Esophagus squamous epithelium (tissue), 4 donors: ENCODE measurements at regions not wholly inside any gene's neighbourhood (a gene's known extent, or its start where the extent isn't known, plus 50 kb on each side); places are given as distances from the start of the nearest gene placed in this dataset.

Experiments used
- POLR2A ChIP-seq, 4 donors: fragments of 450-650 bp; IDR thresholded peaks; one replicate each; pipeline ENCODE4 v1.6.1; 2017; ENCODE audit warnings: antibody characterized with exemption in 4 of 4, mild to moderate bottlenecking in 4 of 4, moderate library complexity in 3 of 4
- TF ChIP-seq, protein P1 (sequence below), 6 experiments: fragments of 450-650 bp in 4 of 6; fragments of 200-600 bp in 2 of 6; sonication (generic) in 2 of 6; IDR thresholded peaks; one replicate each; pipeline ENCODE4 v1.5.1; 2016 to 2019; ENCODE audit warnings: antibody characterized with exemption in 6 of 6, mild to moderate bottlenecking in 4 of 6, moderate library complexity in 4 of 6

DNA sequence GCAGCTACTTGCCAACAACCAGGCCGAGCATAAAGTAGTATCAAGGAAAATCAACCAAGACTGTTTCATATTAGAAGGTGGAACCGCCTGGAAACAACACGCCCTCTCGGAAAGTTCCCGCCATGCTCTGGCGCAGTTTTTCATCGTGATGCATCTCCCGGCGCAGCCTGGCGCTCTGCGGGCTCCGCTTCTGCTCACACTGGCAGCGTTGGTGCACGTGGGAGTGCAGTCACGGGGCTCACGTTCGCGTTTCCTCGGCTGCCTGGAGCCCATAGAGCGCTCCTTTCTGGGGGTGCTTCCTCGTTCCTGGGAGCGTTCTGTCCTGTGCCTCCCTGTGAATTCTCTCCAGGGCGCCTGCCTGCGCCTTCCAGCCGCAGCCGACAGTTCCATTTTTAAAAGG is 227.3 kb downstream of the TBXT start:
- TF ChIP-seq, protein P1, sequence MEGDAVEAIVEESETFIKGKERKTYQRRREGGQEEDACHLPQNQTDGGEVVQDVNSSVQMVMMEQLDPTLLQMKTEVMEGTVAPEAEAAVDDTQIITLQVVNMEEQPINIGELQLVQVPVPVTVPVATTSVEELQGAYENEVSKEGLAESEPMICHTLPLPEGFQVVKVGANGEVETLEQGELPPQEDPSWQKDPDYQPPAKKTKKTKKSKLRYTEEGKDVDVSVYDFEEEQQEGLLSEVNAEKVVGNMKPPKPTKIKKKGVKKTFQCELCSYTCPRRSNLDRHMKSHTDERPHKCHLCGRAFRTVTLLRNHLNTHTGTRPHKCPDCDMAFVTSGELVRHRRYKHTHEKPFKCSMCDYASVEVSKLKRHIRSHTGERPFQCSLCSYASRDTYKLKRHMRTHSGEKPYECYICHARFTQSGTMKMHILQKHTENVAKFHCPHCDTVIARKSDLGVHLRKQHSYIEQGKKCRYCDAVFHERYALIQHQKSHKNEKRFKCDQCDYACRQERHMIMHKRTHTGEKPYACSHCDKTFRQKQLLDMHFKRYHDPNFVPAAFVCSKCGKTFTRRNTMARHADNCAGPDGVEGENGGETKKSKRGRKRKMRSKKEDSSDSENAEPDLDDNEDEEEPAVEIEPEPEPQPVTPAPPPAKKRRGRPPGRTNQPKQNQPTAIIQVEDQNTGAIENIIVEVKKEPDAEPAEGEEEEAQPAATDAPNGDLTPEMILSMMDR (IDR thresholded peaks at IDR 0.05) = no peak
- no peak for TF ChIP-seq POLR2A (IDR thresholded peaks at IDR 0.05)
